Osteoblast (primary cell): ENCODE measurements at regions not wholly inside any gene's neighbourhood (a gene's known extent, or its start where the extent isn't known, plus 50 kb on each side); places are given as distances from the start of the nearest gene placed in this dataset.

Experiments used
- DNase-seq: peaks from one replicate; pipeline ENCODE4 v3.0.0; 2011; ENCODE audit warnings: low spot score, mixed read lengths; ENCODE audit not compliant: insufficient read length; ENCODE audit errors: missing footprints
- H2AFZ ChIP-seq: 2 replicates; pipeline ENCODE4 v1.6.0; 2011; ENCODE audit warnings: mild to moderate bottlenecking, low read length
- H3K27ac ChIP-seq: 2 replicates; pipeline ENCODE4 v1.5.1; 2011; ENCODE audit warnings: mild to moderate bottlenecking, low read depth, low read length, moderate library complexity
- H3K27me3 ChIP-seq: 2 replicates; pipeline ENCODE4 v1.6.0; 2012; ENCODE audit warnings: mild to moderate bottlenecking, control low read depth, inconsistent platforms, low read length, moderate library complexity; ENCODE audit not compliant: insufficient read depth
- H3K36me3 ChIP-seq: 2 replicates; pipeline ENCODE4 v1.5.1; 2011; ENCODE audit warnings: mild to moderate bottlenecking, low read length, control low read depth, moderate library complexity; ENCODE audit not compliant: insufficient read depth
- H3K4me1 ChIP-seq: 2 replicates; pipeline ENCODE4 v1.5.1; 2011; ENCODE audit warnings: mild to moderate bottlenecking, low read length, control low read depth, moderate library complexity; ENCODE audit not compliant: insufficient read depth
- H3K4me2 ChIP-seq: 2 replicates; pipeline ENCODE4 v1.6.0; 2011; ENCODE audit warnings: mild to moderate bottlenecking, low read length; ENCODE audit not compliant: insufficient read depth
- H3K4me3 ChIP-seq: fragments of 200-600 bp; sonication (generic); 3 replicates; pipeline ENCODE4 v1.5.1; 2012; ENCODE audit warnings: mild to moderate bottlenecking, low read length, inconsistent platforms; ENCODE audit not compliant: insufficient read depth
- H3K79me2 ChIP-seq: 2 replicates; pipeline ENCODE4 v1.6.0; 2012; ENCODE audit warnings: mild to moderate bottlenecking, low read length, control low read depth, inconsistent platforms; ENCODE audit not compliant: insufficient read depth
- H3K9me3 ChIP-seq: 2 replicates; pipeline ENCODE4 v1.5.1; 2011; ENCODE audit warnings: low read depth, low read length, control low read depth
- H4K20me1 ChIP-seq: 2 replicates; pipeline ENCODE4 v1.6.0; 2012; ENCODE audit warnings: mild to moderate bottlenecking, low read length, control low read depth; ENCODE audit not compliant: insufficient read depth
- CTCF ChIP-seq: IDR thresholded peaks from 2 replicates; pipeline ENCODE4 v1.5.1; 2011; ENCODE audit warnings: mild to moderate bottlenecking, low read depth, low read length, moderate library complexity; ENCODE audit errors: extremely low read depth

DNA sequence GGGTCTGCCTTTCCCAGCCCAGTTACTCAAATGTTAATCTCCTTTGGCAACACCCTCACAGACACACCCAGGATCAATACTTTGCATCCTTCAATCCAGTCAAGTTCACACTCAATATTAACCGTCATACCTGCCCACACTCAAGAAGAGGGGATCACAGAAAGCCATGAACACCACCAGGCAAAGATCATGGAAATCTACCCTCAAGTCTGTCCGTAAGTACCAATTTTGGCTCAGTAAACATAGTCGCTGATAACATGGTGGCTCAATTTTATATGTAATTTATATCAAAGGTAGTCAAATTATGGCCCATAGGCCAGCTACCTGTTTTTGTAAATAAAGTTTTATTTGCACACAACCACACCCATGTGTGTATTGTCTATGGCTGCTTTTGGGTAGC, 102.3 kb upstream of the MAP2 start:
- no peak overlapping the region for H3K27ac ChIP-seq
- no peak overlapping the region for H3K4me2 ChIP-seq
- H3K4me1 ChIP-seq = no peaks in the 10 kb centered on the region
- no peaks in the 10 kb centered on the region for H4K20me1 ChIP-seq
- no peaks in the 10 kb centered on the region for H3K79me2 ChIP-seq
- H2AFZ ChIP-seq = no peak overlapping the region
- no peak for TF ChIP-seq CTCF
- H3K4me3 ChIP-seq = no peak overlapping the region
- H3K9me3 ChIP-seq = no peaks in the 10 kb centered on the region
- no peaks in the 10 kb centered on the region for H3K27me3 ChIP-seq
- no peaks in the 10 kb centered on the region for H3K36me3 ChIP-seq
- no peak for DNase-seq

- no peaks in the 10 kb centered on the region for H3K36me3 ChIP-seq
- H3K4me1 ChIP-seq = no peaks in the 10 kb centered on the region
- no peak for DNase-seq
- H3K27me3 ChIP-seq = no peaks in the 10 kb centered on the region
- H3K4me2 ChIP-seq = no peak overlapping the region
- no peak overlapping the region for H3K4me3 ChIP-seq
- H3K27ac ChIP-seq = no peak overlapping the region
- H3K9me3 ChIP-seq = no peaks in the 10 kb centered on the region
- peak; percentile 18 for TF ChIP-seq CTCF
- H3K79me2 ChIP-seq = no peaks in the 10 kb centered on the region
- no peaks in the 10 kb centered on the region for H4K20me1 ChIP-seq
- H2AFZ ChIP-seq = no peak overlapping the region
Observed at GRCh38 chr2:209322041-209322440, 101.8 kb upstream of the MAP2 start.

- Histone ChIP-seq H3K79me2 (no peaks in the 10 kb centered on the region), H3K4me1 (no peaks in the 10 kb centered on the region), H3K4me2 (no peak overlapping the region), H4K20me1 (no peaks in the 10 kb centered on the region), H3K36me3 (no peaks in the 10 kb centered on the region), H2AFZ (no peak overlapping the region), H3K27me3 (no peaks in the 10 kb centered on the region), H3K9me3 (no peaks in the 10 kb centered on the region), H3K27ac (no peak overlapping the region), H3K4me3 (no peak overlapping the region)
- DNase-seq = no peak
- TF ChIP-seq CTCF = no peak
Observed at GRCh38 chr2:209322905-209323512, 100.8 kb upstream of the MAP2 start.

GRCh38 chr2:209323738-209324137, 100.1 kb upstream of the MAP2 start:
- Histone ChIP-seq H3K27me3 (no peaks in the 10 kb centered on the region), H3K4me1 (no peaks in the 10 kb centered on the region), H2AFZ (no peak overlapping the region), H3K79me2 (no peaks in the 10 kb centered on the region), H4K20me1 (no peaks in the 10 kb centered on the region), H3K4me2 (no peak overlapping the region), H3K9me3 (no peaks in the 10 kb centered on the region), H3K4me3 (no peak overlapping the region), H3K27ac (no peak overlapping the region), H3K36me3 (no peaks in the 10 kb centered on the region)
- no peak for TF ChIP-seq CTCF
- no peak for DNase-seq
